ENCODE measurements at regions not wholly inside any gene's neighbourhood (a gene's known extent, or its start where the extent isn't known, plus 50 kb on each side); places are given as distances from the start of the nearest gene placed in this dataset.

DNA sequence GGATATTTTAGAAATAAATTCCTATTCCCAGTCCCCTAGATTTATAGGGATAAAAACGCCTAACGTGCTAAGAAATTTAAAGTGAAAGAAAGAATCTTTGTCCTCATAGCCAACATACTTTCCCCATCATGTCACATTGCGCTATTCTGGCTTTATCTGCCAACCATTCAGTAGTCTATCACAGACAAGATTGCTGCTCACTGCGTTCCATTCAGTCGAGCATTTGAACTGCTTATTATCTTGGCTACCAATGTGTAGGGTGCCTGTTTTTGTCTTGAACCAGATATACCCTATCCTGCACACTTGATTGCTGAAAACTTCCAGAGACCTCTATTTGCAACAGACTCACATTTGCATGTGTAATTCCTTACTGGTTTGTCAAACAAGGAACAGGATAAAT lies 751.5 kb downstream of the EPHA7 start:
- TF ChIP-seq POLR2AphosphoS5 (IDR thresholded peaks at IDR 0.05), result peak; percentile 32
- TF ChIP-seq EP300 (conservative IDR thresholded peaks at IDR 0.05; ENCODE audit: poor library complexity, severe bottlenecking), result no peak
- TF ChIP-seq CTCF (IDR thresholded peaks at IDR 0.05; ENCODE audit: poor library complexity, severe bottlenecking), result no peak
- TF ChIP-seq RAD21 (conservative IDR thresholded peaks at IDR 0.05), result no peak
- TF ChIP-seq SMC3 (conservative IDR thresholded peaks at IDR 0.05; ENCODE audit: poor library complexity), result no peak
- no peak for TF ChIP-seq TAF1 (IDR thresholded peaks at IDR 0.05; ENCODE audit: low read depth)
- TF ChIP-seq EZH2 (IDR thresholded peaks at IDR 0.05; ENCODE audit: borderline replicate concordance, insufficient read depth, low read length, poor library complexity, severe bottlenecking), result no peak
- no peak for TF ChIP-seq MXI1 (conservative IDR thresholded peaks at IDR 0.05; ENCODE audit: poor library complexity, severe bottlenecking)
